Psoas muscle (tissue), 7 donors: ENCODE measurements at regions not wholly inside any gene's neighbourhood (a gene's known extent, or its start where the extent isn't known, plus 50 kb on each side); places are given as distances from the start of the nearest gene placed in this dataset.

ENCODE experiments used
- ATAC-seq, 4 donors: fragments of 200-7000 bp; cut with Tn5 transposase; one replicate each; pipeline ENCODE4 v1.9.1; 2020; ENCODE audit warnings: moderate library complexity in 3 of 4, mild to moderate bottlenecking in 2 of 4
- DNase-seq, 2 donors: peaks; one replicate each; pipeline ENCODE4 v3.0.0-alpha.2; 2020
- H3K27ac ChIP-seq: fragments of 200-600 bp; one replicate; pipeline ENCODE4 v1.8.0; 2022
- H3K27me3 ChIP-seq, 3 donors: fragments of 200-600 bp in 1 of 3; one replicate each; pipeline versions ENCODE4 v1.6.1 to v1.8.0; 2013 to 2022; ENCODE audit warnings: low read length in 2 of 3, mild to moderate bottlenecking in 2 of 3, moderate library complexity in 1 of 3; ENCODE audit not compliant: insufficient read depth in 3 of 3
- H3K36me3 ChIP-seq, 2 donors: fragments of 200-600 bp in 1 of 2; one replicate each; pipeline versions ENCODE4 v1.6.1 to v1.8.0; 2013 to 2022; ENCODE audit warnings: low read depth in 1 of 2, mild to moderate bottlenecking in 1 of 2, moderate library complexity in 1 of 2; ENCODE audit not compliant: insufficient read depth in 1 of 2
- H3K4me1 ChIP-seq: fragments of 200-600 bp; one replicate; pipeline ENCODE4 v1.8.0; 2022
- H3K4me3 ChIP-seq: fragments of 200-600 bp; one replicate; pipeline ENCODE4 v1.8.0; 2022; ENCODE audit warnings: mild to moderate bottlenecking
- H3K9me3 ChIP-seq: fragments of 200-600 bp; one replicate; pipeline ENCODE4 v1.8.0; 2022
- CTCF ChIP-seq: fragments of 200-600 bp; IDR thresholded peaks from one replicate; pipeline ENCODE4 v1.8.0; 2022; ENCODE audit warnings: antibody characterized with exemption
- WGBS, 3 donors: extraction: QIAGEN DNeasy Blood & Tissue Kit; methylation state at CpG; one replicate each; pipeline versions ENCODE4 v1.1.6 to v1.1.7; 2013; 5-methylcytosine and 5-hydroxymethylcytosine counted together
- intact Hi-C, 2 donors: fragments of 100-400 bp; cut with DNase I; formaldehyde crosslinking; loops; one replicate each; pipeline versions ENCODE4 v1.11.0 to v1.14.2; 2022
- donor health status: healthy with polysubstance abuse.
- donor health status: DM: no; HTN: no; CAD: no; lungs with moderate emphysema.
- donor health status: Bipolar disorder and iron deficiency.
- donor health status: healthy.
- donor health status: DM: yes; HTN: yes; CAD: no.
- donor health status: DM: no; HTN: no; CAD: no.
- donor health status: DM: yes; HTN: yes; CAD: no.

- no peak for ATAC-seq
- H3K4me1 ChIP-seq: no peaks in the 10 kb centered on the region
- no peak for DNase-seq
- intact Hi-C loops: no loop called here
- H3K9me3 ChIP-seq: no peaks in the 10 kb centered on the region
- no peaks in the 10 kb centered on the region for H3K36me3 ChIP-seq
- no peaks in the 10 kb centered on the region for H3K27me3 ChIP-seq
- no peak overlapping the region for H3K27ac ChIP-seq
- H3K4me3 ChIP-seq: no peak overlapping the region
- no peak for TF ChIP-seq CTCF
- 86 to 92% (median 87%) methylated on average over 2 of the region's 2 CpGs for WGBS, 3 donors
Observed at GRCh38 chr22:33119044-33119443, 60.9 kb upstream of the SYN3 start.

- intact Hi-C loops: no loop called here
- H3K27me3 ChIP-seq: no peaks in the 10 kb centered on the region
- H3K4me3 ChIP-seq: no peak overlapping the region
- H3K27ac ChIP-seq: no peak overlapping the region
- no peaks in the 10 kb centered on the region for H3K36me3 ChIP-seq
- no peaks in the 10 kb centered on the region for H3K9me3 ChIP-seq
- DNase-seq: no peak
- no peak for TF ChIP-seq CTCF
- no peaks in the 10 kb centered on the region for H3K4me1 ChIP-seq
- ATAC-seq: no peak
Observed at GRCh38 chr22:33117821-33118220, 59.6 kb upstream of the SYN3 start.

- WGBS, 3 donors: 41 to 69% (median 65%) methylated on average over 2 of the region's 2 CpGs
- intact Hi-C loops: no loop called here
- H3K36me3 ChIP-seq: no peaks in the 10 kb centered on the region
- DNase-seq (no peak), ATAC-seq (no peak)
- H3K4me3 ChIP-seq: no peak overlapping the region
- H3K27ac ChIP-seq: no peak overlapping the region
- TF ChIP-seq CTCF: no peak
- no peaks in the 10 kb centered on the region for H3K9me3 ChIP-seq
- no peaks in the 10 kb centered on the region for H3K4me1 ChIP-seq
- H3K27me3 ChIP-seq: peaks cover 0 to 3% (median 0%) of the 10 kb centered on the region in 3 donors
Observed at GRCh38 chr22:33116841-33117547, 58.8 kb upstream of the SYN3 start.

- Histone ChIP-seq H3K36me3 (no peaks in the 10 kb centered on the region), H3K27ac (no peak overlapping the region), H3K9me3 (no peaks in the 10 kb centered on the region), H3K4me1 (no peaks in the 10 kb centered on the region), H3K4me3 (no peak overlapping the region), H3K27me3 (peaks cover 0 to 3% (median 0%) of the 10 kb centered on the region in 3 donors)
- intact Hi-C loops: no loop called here
- no peak for ATAC-seq
- no peak for DNase-seq
- no peak for TF ChIP-seq CTCF
Observed at GRCh38 chr22:33114565-33114964, 56.4 kb upstream of the SYN3 start.

- intact Hi-C loops: no loop called here
- H3K4me1 ChIP-seq: no peaks in the 10 kb centered on the region
- H3K27me3 ChIP-seq: peaks cover 0 to 5% (median 0%) of the 10 kb centered on the region in 3 donors
- 0 to 2% (median 0%) methylated on average over 1 of the region's 1 CpG for WGBS, 3 donors
- ATAC-seq (no peak), DNase-seq (no peak)
- TF ChIP-seq CTCF: no peak
- H3K9me3 ChIP-seq: no peaks in the 10 kb centered on the region
- no peak overlapping the region for H3K4me3 ChIP-seq
- no peaks in the 10 kb centered on the region for H3K36me3 ChIP-seq
- no peak overlapping the region for H3K27ac ChIP-seq
Observed at GRCh38 chr22:33112580-33112979, 54.4 kb upstream of the SYN3 start.
